ENCODE measurements at regions not wholly inside any gene's neighbourhood (a gene's known extent, or its start where the extent isn't known, plus 50 kb on each side); places are given as distances from the start of the nearest gene placed in this dataset.
A peak's percentile ranks its signal among the peaks of the same experiment; 100 is the strongest.

- DNase-seq, result no peak
Observed at GRCh38 chr4:108520807-108521206, 99.6 kb upstream of the RPL34 start.

- DNase-seq, result no peak
Observed at GRCh38 chr4:108519911-108520601, 100.3 kb upstream of the RPL34 start.

DNA sequence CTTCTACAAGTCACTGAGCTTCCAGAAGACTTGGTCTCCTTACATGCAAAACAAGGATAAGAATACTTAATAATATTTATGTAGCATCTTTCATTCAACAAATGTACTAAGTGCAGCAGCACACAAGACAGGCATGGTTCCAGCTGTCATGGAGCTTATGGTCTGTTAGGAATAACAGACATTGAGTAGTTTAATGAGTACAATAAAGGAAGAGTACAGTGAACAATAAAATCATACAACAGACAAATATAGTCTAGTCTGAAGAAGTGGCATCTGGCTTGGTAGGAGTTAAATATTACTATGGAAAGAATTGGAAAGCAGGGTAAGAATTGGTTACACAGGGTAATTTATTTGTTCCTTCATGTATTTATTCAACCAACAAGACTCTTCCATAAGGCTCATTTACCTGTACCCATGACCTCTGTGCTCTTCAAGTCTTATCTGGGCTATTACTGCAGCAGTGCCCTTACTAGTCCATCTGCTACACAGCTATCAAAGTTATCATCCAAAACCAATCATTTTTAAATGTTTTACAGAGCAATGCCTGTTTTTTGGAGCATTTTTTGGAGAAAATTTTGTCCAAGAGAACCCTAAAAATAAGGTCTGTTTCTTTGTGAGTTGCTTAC, 101.1 kb upstream of the RPL34 start:
- no peak for DNase-seq

DNA sequence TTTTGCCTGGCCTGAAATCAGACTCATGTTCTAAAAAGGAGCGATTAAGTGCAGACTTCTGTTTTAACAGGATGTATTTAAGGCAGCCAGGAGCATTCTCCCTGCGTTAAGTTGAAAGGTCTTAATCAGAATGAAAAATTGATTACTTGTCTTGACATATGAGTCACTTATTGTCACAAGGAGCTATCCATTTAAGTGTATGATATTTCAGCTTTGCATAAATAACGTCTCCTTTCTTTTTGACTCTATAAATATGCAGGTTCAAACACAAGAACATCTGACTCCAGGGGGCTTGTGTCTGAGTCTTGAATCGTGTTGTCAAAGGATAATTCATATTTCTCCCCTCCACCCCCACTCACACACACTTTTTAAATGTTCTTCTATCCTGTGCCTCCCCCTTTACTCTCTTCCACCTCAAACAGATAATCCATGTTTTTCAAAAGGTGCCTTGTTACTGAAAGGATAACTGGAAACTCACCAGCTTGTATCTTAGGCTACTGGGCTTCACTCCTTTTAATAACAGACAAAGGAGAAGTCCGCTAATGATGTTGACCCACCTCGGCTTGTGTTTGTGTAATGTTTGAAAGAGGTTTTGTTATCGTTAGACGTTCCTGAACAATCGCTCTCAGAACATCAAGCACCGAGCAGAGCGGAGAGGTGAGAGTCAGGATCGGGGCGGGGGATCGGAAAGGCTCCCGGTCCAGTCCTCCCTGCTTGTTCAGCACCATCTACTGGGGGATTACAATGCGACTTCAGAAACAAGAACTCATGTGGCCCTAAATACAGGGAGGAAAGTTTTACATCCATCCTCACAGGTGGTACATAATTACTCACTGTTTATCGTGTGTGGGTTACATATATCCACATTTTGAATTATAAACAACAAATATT, 107.5 kb upstream of the RPL34 start:
- DNase-seq, result peak; percentile 38

DNA sequence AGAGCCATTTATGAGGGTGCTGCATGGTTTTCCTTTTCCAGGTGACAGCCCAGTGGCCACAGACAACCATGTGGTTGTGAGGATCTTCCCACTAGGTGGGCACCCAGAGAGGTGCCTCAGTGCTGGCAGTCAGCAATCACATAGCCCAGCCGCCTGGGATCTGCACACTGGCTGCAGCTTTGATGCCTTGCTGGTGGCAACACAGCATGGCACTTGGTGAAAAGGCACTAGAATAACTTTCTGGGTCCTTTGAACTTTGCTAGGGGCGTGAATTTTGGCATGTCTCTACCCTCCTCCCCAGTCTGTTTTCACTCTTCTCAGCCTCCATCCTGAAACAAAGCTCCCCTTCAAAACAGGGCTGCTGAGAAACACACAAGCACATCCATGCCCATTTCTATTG, 108.8 kb upstream of the RPL34 start:
- DNase-seq, result no peak

DNA sequence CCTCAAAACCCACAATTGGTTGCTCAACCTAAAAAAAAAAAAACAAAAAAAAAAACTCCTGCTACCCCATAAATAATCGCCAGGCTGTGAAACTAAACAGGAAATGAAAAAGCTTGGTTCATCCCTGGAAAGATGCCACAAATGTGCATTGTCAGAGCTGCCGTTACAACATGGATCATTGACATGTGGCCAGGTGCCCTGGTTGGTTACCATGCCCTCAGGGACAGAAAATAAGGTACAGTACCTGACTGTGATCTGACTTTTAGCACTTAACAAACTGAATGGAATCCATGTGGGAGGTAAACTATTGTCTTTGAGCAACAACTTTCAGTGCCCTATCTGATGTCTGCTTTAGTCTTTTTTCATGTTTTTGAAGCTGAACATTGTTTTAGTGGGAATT, 118.0 kb upstream of the RPL34 start:
- no peak for DNase-seq

GRCh38 chr4:108498925-108499324, 121.5 kb upstream of the RPL34 start:
- no peak for DNase-seq

- DNase-seq, result no peak
Observed at GRCh38 chr4:108493596-108493931, 126.8 kb upstream of the RPL34 start.

DNA sequence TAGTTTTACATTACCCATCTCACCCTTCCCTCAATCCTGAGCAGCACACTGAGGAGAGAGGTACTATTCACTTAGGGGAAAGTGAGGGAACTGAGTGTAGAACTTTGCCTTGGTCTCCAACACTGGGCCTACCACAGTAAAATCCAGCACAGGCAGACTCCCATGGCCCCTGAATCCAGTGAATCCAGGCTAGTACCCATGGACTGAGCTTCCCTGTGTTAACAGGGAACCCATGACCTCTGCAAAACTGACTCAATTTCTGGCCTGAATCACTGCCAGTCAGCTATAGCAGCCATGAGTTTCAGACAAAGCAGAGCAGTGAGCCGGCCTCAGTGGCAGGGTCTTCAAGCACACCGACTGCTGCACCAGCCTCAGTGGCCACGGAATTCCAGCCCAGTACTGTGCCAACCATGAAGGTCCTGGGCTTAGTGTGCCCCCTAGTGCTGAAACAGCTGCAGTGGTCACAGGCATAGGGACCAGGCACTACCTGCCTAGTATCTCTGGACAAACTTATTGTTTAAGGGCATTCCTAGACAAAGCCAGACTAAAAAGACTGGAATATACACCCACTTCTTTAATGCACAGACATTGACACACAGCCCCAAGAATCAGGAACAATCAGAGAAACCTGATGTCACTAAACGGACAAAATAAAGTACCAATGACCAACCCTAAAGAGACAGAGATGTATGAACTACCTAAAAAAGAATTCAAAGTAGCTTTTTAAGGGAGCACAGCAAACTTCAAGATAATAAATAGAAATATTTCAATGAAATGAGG, 127.4 kb upstream of the RPL34 start:
- peak; percentile 63 for DNase-seq

GRCh38 chr4:108488865-108489264, 131.5 kb upstream of the RPL34 start:
- DNase-seq, result no peak

- no peak for DNase-seq
Observed at GRCh38 chr4:108486046-108486445, 134.3 kb upstream of the RPL34 start.

GRCh38 chr4:108484187-108484586, 136.2 kb upstream of the RPL34 start:
- peak; percentile 23 for DNase-seq

DNA sequence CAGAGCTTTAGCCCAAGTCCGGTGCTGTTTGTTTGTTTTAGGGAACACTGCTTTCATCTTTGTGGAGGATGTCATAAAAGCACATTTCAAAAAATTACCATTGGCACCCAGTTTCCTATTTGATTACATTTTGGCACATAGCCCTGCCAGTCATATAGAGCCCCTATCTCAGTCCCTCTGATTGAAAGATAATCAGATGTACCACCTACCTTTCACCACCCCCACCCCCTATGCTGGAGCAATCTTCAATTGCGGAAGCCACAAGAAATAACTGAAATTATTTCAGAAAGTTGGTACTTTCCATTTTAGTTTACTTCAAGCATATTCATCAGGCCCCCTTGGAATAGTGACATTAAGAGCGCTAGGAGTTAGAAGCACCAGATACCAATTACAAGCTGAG, 136.7 kb upstream of the RPL34 start:
- peak; percentile 52 for DNase-seq

- peak; percentile 68 for DNase-seq
Observed at GRCh38 chr4:108483079-108483478, 137.3 kb upstream of the RPL34 start.

DNA sequence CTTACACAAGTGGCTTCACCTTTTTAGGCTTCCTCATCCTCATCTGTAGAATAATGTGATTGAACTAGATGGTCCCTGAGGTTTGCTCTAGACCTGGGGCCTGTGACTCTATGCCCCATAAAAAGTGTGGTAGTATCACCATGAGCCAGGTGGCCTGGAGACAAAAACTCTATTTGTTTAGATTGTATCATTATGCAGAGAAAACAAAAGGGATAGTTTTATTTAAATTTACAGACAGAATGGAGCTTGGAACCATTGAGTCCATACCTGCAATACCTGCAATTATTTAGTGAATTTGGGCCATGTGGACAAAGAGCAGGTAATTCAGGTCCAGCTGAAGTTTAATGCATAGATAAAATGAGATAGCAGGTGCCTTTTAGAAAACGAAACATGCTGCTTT, 139.5 kb upstream of the RPL34 start:
- no peak for DNase-seq

GRCh38 chr4:108477527-108478108, 142.8 kb upstream of the RPL34 start:
- DNase-seq, result no peak

GRCh38 chr4:108473163-108473720, 147.1 kb upstream of the RPL34 start:
- DNase-seq, result no peak

GRCh38 chr4:108466936-108467902, 153.2 kb upstream of the RPL34 start:
- DNase-seq, result peak; percentile 52

DNA sequence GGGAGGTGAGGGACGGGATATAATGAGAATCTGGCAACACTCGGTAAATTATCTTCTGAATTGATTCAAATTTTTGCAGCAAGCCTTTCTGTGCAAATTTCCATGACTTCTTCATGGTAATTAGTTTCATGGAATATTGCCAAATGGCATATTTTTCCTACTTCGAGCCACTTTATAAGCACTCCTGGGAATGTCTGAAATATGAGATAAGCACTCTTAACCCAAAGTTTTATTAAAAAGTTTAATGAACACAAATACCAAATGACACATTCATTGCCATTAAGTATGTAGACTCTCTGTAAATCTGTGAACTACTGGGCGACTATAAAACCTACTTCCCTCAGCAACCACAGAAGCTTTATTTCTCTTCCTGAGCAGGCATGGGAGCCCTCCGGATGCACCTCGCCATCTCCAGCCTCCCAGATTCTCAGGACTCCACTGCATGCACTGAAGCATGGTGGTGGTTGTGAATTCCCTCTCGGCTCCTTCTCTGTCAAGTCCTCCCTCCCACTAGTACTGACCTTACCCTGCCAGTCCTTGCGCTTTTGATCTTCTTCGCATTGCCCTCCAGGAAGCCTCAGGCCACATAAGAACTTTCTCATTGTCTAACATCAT, 154.4 kb upstream of the RPL34 start:
- DNase-seq, result no peak

DNA sequence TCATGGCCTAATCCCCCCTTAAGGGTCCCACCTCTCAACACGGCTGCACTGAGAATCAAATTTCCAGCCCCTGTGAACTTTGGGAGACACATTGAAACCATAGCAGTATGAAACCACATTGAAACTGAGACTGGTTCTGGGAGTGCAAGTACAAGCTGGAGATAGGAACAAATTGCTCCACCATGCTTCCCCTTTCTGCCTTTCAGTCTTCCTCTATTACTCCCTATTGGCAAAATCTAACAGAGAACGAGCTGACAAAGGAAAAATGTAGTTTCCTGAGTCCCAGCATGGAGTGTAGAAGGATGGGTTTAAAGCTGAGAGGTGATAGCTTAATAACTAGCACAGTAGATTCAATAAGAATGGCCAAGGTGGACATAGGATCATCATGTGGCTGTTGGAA, 161.7 kb upstream of the RPL34 start:
- DNase-seq, result no peak

GRCh38 chr4:108454227-108454626, 166.1 kb upstream of the RPL34 start:
- DNase-seq, result no peak
